Loucy (cell line): ENCODE measurements at regions not wholly inside any gene's neighbourhood (a gene's known extent, or its start where the extent isn't known, plus 50 kb on each side); places are given as distances from the start of the nearest gene placed in this dataset.

Experiments used
- CTCF ChIP-seq: fragments of 200-600 bp; sonication (generic); conservative IDR thresholded peaks from 2 replicates; pipeline ENCODE4 v1.5.1; 2014; ENCODE audit warnings: mild to moderate bottlenecking, antibody characterized with exemption, low read length
- EZH2phosphoT487 ChIP-seq: fragments of 200-600 bp; IDR thresholded peaks from 2 replicates; pipeline ENCODE4 v1.6.1; 2018; ENCODE audit warnings: antibody characterized with exemption, mild to moderate bottlenecking, moderate library complexity, borderline replicate concordance

- TF ChIP-seq CTCF (no peak), EZH2phosphoT487 (no peak)
These were observed 377.2 kb upstream of the SALL3 start for GRCh38 chr18:78602430-78602829.
